BLaER1 (cell line): ENCODE measurements at regions not wholly inside any gene's neighbourhood (a gene's known extent, or its start where the extent isn't known, plus 50 kb on each side); places are given as distances from the start of the nearest gene placed in this dataset.

Experiments used
- H3K27ac ChIP-seq: shearing (Covaris generic); formaldehyde crosslinking; 2 replicates; pipeline ENCODE4 v1.8.1; 2022
- H3K27me3 ChIP-seq: shearing (Covaris generic); formaldehyde crosslinking; 2 replicates; pipeline ENCODE4 v1.8.1; 2022
- H3K36me3 ChIP-seq: shearing (Covaris generic); formaldehyde crosslinking; 2 replicates; pipeline ENCODE4 v1.8.1; 2022
- H3K4me1 ChIP-seq: shearing (Covaris generic); formaldehyde crosslinking; 2 replicates; pipeline ENCODE4 v1.8.1; 2022
- H3K4me2 ChIP-seq: shearing (Covaris generic); formaldehyde crosslinking; 2 replicates; pipeline ENCODE4 v1.8.1; 2022
- H3K4me3 ChIP-seq: shearing (Covaris generic); formaldehyde crosslinking; 2 replicates; pipeline ENCODE4 v1.8.1; 2022
- H3K9ac ChIP-seq: shearing (Covaris generic); formaldehyde crosslinking; 2 replicates; pipeline ENCODE4 v1.8.1; 2022
- H3K9me3 ChIP-seq: shearing (Covaris generic); formaldehyde crosslinking; 2 replicates; pipeline ENCODE4 v1.8.1; 2022
- H4K20me1 ChIP-seq: shearing (Covaris generic); formaldehyde crosslinking; 2 replicates; pipeline ENCODE4 v1.8.1; 2022
- Cebpa-rat ChIP-seq: shearing (Covaris generic); IDR thresholded peaks from 2 replicates; pipeline ENCODE4 v1.8.1; 2022

GRCh38 chr4:25563071-25563564, 92.5 kb upstream of the SLC34A2 start:
- Histone ChIP-seq H3K9ac (no peak overlapping the region), H3K4me2 (no peak overlapping the region), H4K20me1 (no peaks in the 10 kb centered on the region), H3K36me3 (no peaks in the 10 kb centered on the region), H3K27ac (no peak overlapping the region), H3K27me3 (no peaks in the 10 kb centered on the region), H3K9me3 (no peaks in the 10 kb centered on the region), H3K4me3 (no peak overlapping the region), H3K4me1 (no peaks in the 10 kb centered on the region)
- no peak for TF ChIP-seq Cebpa-rat

- Histone ChIP-seq H3K4me3 (no peak overlapping the region), H3K27me3 (no peaks in the 10 kb centered on the region), H3K4me2 (no peak overlapping the region), H3K9ac (no peak overlapping the region), H3K4me1 (no peaks in the 10 kb centered on the region), H3K27ac (no peak overlapping the region), H3K9me3 (no peaks in the 10 kb centered on the region), H4K20me1 (no peaks in the 10 kb centered on the region), H3K36me3 (no peaks in the 10 kb centered on the region)
- no peak for TF ChIP-seq Cebpa-rat
Observed at GRCh38 chr4:25564836-25565235, 90.8 kb upstream of the SLC34A2 start.

- no peaks in the 10 kb centered on the region for H3K27me3 ChIP-seq
- H3K9me3 ChIP-seq, result no peaks in the 10 kb centered on the region
- no peaks in the 10 kb centered on the region for H3K4me1 ChIP-seq
- H3K9ac ChIP-seq, result no peak overlapping the region
- no peak overlapping the region for H3K4me2 ChIP-seq
- no peak overlapping the region for H3K27ac ChIP-seq
- no peaks in the 10 kb centered on the region for H3K36me3 ChIP-seq
- no peak for TF ChIP-seq Cebpa-rat
- H3K4me3 ChIP-seq, result no peak overlapping the region
- H4K20me1 ChIP-seq, result no peaks in the 10 kb centered on the region
Observed at GRCh38 chr4:25567253-25567652, 88.4 kb upstream of the SLC34A2 start.

- no peaks in the 10 kb centered on the region for H3K36me3 ChIP-seq
- H3K4me1 ChIP-seq, result no peaks in the 10 kb centered on the region
- H3K27ac ChIP-seq, result no peak overlapping the region
- TF ChIP-seq Cebpa-rat, result no peak
- H4K20me1 ChIP-seq, result no peaks in the 10 kb centered on the region
- no peak overlapping the region for H3K4me3 ChIP-seq
- H3K9ac ChIP-seq, result no peak overlapping the region
- H3K4me2 ChIP-seq, result no peak overlapping the region
- H3K9me3 ChIP-seq, result no peaks in the 10 kb centered on the region
- H3K27me3 ChIP-seq, result no peaks in the 10 kb centered on the region
Observed at GRCh38 chr4:25569716-25570115, 85.9 kb upstream of the SLC34A2 start.

DNA sequence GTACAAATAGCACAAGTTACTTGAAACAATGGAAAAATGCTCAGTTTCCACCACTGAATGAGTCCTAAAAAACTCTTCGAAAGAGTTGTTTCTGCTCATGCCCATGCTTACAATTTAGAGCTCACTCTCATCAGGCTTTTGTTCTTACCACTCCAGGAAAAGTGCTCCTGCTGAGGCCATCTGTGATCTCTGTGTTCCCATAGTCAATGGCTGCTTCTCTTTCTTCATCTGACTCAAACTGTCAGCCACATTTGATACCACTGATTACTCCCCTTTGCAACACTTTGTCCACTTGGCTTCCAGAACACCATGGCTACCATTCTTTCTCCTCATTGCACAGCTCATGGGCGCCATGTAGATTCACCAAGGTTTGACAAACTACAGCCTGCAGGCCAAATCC, 80.0 kb upstream of the SLC34A2 start:
- no peaks in the 10 kb centered on the region for H3K4me1 ChIP-seq
- H4K20me1 ChIP-seq, result no peaks in the 10 kb centered on the region
- H3K9me3 ChIP-seq, result no peaks in the 10 kb centered on the region
- H3K36me3 ChIP-seq, result no peaks in the 10 kb centered on the region
- no peak overlapping the region for H3K9ac ChIP-seq
- H3K4me2 ChIP-seq, result no peak overlapping the region
- no peak overlapping the region for H3K4me3 ChIP-seq
- H3K27me3 ChIP-seq, result no peaks in the 10 kb centered on the region
- H3K27ac ChIP-seq, result no peak overlapping the region
- TF ChIP-seq Cebpa-rat, result no peak

DNA sequence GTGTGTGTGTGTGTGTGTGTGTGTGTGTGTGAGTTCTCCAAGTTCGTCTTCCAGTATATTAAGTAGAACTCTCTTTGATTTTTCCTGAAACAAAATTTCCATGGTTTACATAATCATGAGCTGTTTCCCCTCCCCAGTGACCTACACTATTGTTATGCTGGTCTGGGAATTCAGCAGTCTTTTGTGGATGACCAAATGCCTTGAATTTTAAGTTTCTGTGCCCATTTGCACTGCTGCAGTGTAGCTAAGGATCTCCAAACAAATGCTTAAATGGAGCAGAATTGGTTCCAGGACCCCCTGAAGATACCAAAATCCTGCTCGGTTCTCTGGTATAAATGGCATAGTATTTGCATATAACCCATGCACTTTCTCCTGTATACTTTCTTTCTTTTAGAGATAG, 77.2 kb upstream of the SLC34A2 start:
- Histone ChIP-seq H3K4me3 (no peak overlapping the region), H4K20me1 (no peaks in the 10 kb centered on the region), H3K27ac (no peak overlapping the region), H3K36me3 (no peaks in the 10 kb centered on the region), H3K9me3 (no peaks in the 10 kb centered on the region), H3K9ac (no peak overlapping the region), H3K27me3 (no peaks in the 10 kb centered on the region), H3K4me2 (no peak overlapping the region), H3K4me1 (no peaks in the 10 kb centered on the region)
- TF ChIP-seq Cebpa-rat, result no peak

DNA sequence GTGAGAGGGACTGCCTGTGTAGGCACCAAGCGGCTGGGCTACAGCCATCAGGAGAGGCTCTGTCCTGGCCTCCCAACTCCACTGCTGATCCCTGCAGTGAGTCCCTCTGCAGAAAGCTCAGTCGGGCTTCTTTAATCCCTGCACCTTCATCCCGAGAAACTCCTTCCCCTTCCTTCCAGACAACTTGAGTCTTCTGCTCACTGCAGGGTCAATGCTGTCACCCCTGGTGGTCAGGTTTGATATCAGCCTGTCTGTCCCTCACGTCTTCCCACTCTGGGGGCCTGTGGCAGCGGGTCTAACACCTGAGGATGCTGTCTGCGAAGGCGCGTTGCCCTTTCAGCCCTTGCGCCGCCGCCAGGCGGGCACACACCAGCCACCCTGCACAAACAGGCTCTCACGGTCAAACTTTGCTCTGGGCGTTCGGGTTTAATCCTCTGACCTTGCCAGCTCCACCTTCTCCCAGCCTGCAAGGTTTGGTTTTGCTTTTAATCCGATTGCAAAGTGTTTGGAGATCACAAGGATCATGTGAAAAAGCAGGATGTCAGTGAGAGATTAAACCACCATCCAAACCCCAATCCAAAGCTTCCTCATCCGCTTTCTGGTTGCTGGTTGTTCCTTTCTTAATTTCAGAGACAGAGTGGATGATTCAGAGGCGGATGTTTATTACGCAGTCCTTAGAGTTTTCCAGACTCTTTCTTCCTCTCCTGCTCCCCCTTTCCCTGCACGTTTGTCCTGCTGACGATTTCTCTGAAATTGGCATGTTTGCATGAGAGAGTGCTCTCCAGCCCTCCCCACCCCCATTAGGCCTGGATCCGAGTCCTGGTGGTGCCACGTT, 74.8 kb upstream of the SLC34A2 start:
- no peaks in the 10 kb centered on the region for H3K27me3 ChIP-seq
- no peaks in the 10 kb centered on the region for H3K4me1 ChIP-seq
- H4K20me1 ChIP-seq, result no peaks in the 10 kb centered on the region
- no peak overlapping the region for H3K4me2 ChIP-seq
- no peak overlapping the region for H3K9ac ChIP-seq
- no peak overlapping the region for H3K27ac ChIP-seq
- H3K9me3 ChIP-seq, result no peaks in the 10 kb centered on the region
- no peaks in the 10 kb centered on the region for H3K36me3 ChIP-seq
- no peak for TF ChIP-seq Cebpa-rat
- no peak overlapping the region for H3K4me3 ChIP-seq

DNA sequence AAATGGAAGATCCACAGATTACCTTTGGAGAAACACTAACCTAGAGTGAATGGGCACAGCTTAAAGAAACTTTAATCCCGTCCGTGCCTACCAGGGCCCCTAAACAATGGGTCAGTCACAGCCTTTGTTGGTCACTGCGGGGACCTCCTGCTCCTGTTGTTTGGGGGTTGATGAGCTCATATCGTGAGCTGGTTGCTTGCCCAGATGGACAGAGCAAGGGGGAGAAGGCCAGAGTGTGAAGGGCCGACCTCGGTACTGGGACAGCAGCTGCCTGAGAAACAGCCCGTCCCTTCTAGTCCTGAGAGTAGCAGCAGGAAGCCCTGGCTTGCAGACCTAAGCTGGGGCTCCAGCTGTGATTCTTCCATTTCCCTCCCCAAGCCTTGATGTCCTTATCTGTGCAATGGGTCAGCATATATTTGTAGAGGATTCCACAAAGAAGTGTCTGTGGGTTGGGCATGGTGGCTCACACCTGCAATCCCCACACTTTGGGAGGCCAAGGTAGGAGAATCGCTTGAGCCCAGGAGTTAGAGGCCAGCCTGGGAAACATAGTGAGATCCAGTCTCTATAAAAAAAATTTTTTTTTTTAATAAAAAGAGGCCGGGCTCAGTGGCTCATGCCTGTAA, 69.6 kb upstream of the SLC34A2 start:
- H3K4me3 ChIP-seq, result no peak overlapping the region
- no peak overlapping the region for H3K4me2 ChIP-seq
- no peaks in the 10 kb centered on the region for H4K20me1 ChIP-seq
- no peak overlapping the region for H3K9ac ChIP-seq
- no peak for TF ChIP-seq Cebpa-rat
- no peaks in the 10 kb centered on the region for H3K9me3 ChIP-seq
- no peak overlapping the region for H3K27ac ChIP-seq
- no peaks in the 10 kb centered on the region for H3K27me3 ChIP-seq
- H3K36me3 ChIP-seq, result no peaks in the 10 kb centered on the region
- no peaks in the 10 kb centered on the region for H3K4me1 ChIP-seq

- H3K27ac ChIP-seq, result no peak overlapping the region
Observed at GRCh38 chr4:25588206-25588605, 67.4 kb upstream of the SLC34A2 start.

GRCh38 chr4:25590171-25590570, 65.5 kb upstream of the SLC34A2 start:
- Histone ChIP-seq H3K4me1 (no peaks in the 10 kb centered on the region), H3K27ac (no peak overlapping the region), H3K36me3 (no peaks in the 10 kb centered on the region), H3K9ac (no peak overlapping the region), H3K4me2 (no peak overlapping the region), H4K20me1 (no peaks in the 10 kb centered on the region), H3K4me3 (no peak overlapping the region), H3K9me3 (peaks cover 11% of the 10 kb centered on the region; the same call in 1 of the 2 replicates), H3K27me3 (no peaks in the 10 kb centered on the region)
- no peak for TF ChIP-seq Cebpa-rat

More at GRCh38 chr4:25588206-25588605, 67.4 kb upstream of the SLC34A2 start:
- Histone ChIP-seq H3K4me3 (no peak overlapping the region), H3K4me1 (no peaks in the 10 kb centered on the region), H3K9ac (no peak overlapping the region), H4K20me1 (no peaks in the 10 kb centered on the region), H3K4me2 (no peak overlapping the region), H3K36me3 (no peaks in the 10 kb centered on the region), H3K27me3 (no peaks in the 10 kb centered on the region), H3K9me3 (no peaks in the 10 kb centered on the region)
- no peak for TF ChIP-seq Cebpa-rat
